GM13977 (cell line): ENCODE measurements at regions not wholly inside any gene's neighbourhood (a gene's known extent, or its start where the extent isn't known, plus 50 kb on each side); places are given as distances from the start of the nearest gene placed in this dataset.

Experiments used
- DNase-seq: peaks from one replicate; pipeline ENCODE4 v3.0.0; 2012; ENCODE audit warnings: low spot score
- in situ Hi-C: fragments of 300-500 bp; cut with MboI; formaldehyde crosslinking; loops from one replicate; pipeline ENCODE4 v1.12.0; 2022; ENCODE audit warnings: low sequenced_read_pairs, low pct_unique_long_range_greater_than_20kb, mixed read lengths, inconsistent platforms; ENCODE audit not compliant: unreplicated experiment
- TF ChIP-seq, protein P1 (sequence below): IDR thresholded peaks from 2 replicates; pipeline ENCODE4 v1.5.1; 2012; ENCODE audit warnings: mild to moderate bottlenecking, control low read depth; ENCODE audit not compliant: insufficient read depth; ENCODE audit errors: extremely low read depth, missing control alignments

DNA sequence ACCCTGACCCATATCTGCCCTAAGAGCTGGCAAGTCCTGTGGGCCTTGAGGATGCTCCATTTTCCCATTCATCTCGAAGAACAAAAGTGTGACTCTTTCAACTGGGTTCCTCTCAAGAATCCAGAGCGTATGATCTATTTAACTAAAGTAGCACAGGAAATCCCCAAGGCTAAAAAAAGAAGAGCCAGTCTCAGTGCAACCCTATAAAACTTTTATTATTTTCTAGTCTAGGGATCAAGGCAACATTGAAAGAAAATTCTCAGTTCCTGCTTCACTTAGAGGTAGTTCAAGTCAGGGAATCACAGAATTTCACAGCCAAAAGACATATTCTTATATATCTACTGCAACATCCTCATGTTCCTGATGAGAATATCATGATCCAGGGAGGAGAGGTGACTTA, 51.6 kb upstream of the GRM7 start:
- TF ChIP-seq, protein P1, sequence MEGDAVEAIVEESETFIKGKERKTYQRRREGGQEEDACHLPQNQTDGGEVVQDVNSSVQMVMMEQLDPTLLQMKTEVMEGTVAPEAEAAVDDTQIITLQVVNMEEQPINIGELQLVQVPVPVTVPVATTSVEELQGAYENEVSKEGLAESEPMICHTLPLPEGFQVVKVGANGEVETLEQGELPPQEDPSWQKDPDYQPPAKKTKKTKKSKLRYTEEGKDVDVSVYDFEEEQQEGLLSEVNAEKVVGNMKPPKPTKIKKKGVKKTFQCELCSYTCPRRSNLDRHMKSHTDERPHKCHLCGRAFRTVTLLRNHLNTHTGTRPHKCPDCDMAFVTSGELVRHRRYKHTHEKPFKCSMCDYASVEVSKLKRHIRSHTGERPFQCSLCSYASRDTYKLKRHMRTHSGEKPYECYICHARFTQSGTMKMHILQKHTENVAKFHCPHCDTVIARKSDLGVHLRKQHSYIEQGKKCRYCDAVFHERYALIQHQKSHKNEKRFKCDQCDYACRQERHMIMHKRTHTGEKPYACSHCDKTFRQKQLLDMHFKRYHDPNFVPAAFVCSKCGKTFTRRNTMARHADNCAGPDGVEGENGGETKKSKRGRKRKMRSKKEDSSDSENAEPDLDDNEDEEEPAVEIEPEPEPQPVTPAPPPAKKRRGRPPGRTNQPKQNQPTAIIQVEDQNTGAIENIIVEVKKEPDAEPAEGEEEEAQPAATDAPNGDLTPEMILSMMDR, result no peak
- no peak for DNase-seq
- in situ Hi-C loops, result no loop called here
